Uterus (tissue), 3 donors: ENCODE measurements at regions not wholly inside any gene's neighbourhood (a gene's known extent, or its start where the extent isn't known, plus 50 kb on each side); places are given as distances from the start of the nearest gene placed in this dataset.

Source experiments
- DNase-seq, 2 donors: peaks; one replicate each; pipeline ENCODE4 v3.0.0-alpha.2; 2019 to 2020
- H3K27ac ChIP-seq, 2 donors: fragments of 200-600 bp; sonication (generic); 1 replicate in 1 of 2; 2 replicates in 1 of 2; pipeline ENCODE4 v1.5.1; 2016 to 2018
- H3K27me3 ChIP-seq, 2 donors: fragments of 200-600 bp; sonication (generic); one replicate each; pipeline ENCODE4 v1.5.1; 2018 to 2019; ENCODE audit warnings: control low read depth in 1 of 2
- H3K36me3 ChIP-seq, 2 donors: fragments of 200-600 bp; sonication (generic); one replicate each; pipeline ENCODE4 v1.5.1; 2019; ENCODE audit warnings: control low read depth in 1 of 2
- H3K4me1 ChIP-seq, 2 donors: fragments of 200-600 bp; sonication (generic); one replicate each; pipeline ENCODE4 v1.5.1; 2018 to 2019; ENCODE audit warnings: control low read depth in 1 of 2
- H3K4me3 ChIP-seq, 2 donors: fragments of 200-600 bp; sonication (generic); 1 replicate in 1 of 2; 2 replicates in 1 of 2; pipeline ENCODE4 v1.5.1; 2018 to 2019; ENCODE audit warnings: mild to moderate bottlenecking in 1 of 2
- H3K9me3 ChIP-seq, 2 donors: fragments of 200-600 bp; sonication (generic); one replicate each; pipeline ENCODE4 v1.5.1; 2019; ENCODE audit warnings: control low read depth in 1 of 2
- CTCF ChIP-seq, 4 experiments: fragments of 200-600 bp in 2 of 4; fragments of 450-650 bp in 2 of 4; sonication (generic) in 2 of 4; IDR thresholded peaks; one replicate each; pipeline ENCODE4 v1.5.1; 2016 to 2019; ENCODE audit warnings: antibody characterized with exemption in 4 of 4, mild to moderate bottlenecking in 2 of 4, moderate library complexity in 1 of 4
- POLR2A ChIP-seq, 2 donors: fragments of 450-650 bp; IDR thresholded peaks; one replicate each; pipeline ENCODE4 v1.6.1; 2016; ENCODE audit warnings: antibody characterized with exemption in 2 of 2, mild to moderate bottlenecking in 1 of 2, moderate library complexity in 1 of 2
- intact Hi-C: fragments of 100-400 bp; cut with DNase I; formaldehyde crosslinking; loops from one replicate; pipeline ENCODE4 v1.15.1; 2023; ENCODE audit warnings: low total_unique reads
- donor health status: DM: yes; HTN: yes; CAD: no.

DNA sequence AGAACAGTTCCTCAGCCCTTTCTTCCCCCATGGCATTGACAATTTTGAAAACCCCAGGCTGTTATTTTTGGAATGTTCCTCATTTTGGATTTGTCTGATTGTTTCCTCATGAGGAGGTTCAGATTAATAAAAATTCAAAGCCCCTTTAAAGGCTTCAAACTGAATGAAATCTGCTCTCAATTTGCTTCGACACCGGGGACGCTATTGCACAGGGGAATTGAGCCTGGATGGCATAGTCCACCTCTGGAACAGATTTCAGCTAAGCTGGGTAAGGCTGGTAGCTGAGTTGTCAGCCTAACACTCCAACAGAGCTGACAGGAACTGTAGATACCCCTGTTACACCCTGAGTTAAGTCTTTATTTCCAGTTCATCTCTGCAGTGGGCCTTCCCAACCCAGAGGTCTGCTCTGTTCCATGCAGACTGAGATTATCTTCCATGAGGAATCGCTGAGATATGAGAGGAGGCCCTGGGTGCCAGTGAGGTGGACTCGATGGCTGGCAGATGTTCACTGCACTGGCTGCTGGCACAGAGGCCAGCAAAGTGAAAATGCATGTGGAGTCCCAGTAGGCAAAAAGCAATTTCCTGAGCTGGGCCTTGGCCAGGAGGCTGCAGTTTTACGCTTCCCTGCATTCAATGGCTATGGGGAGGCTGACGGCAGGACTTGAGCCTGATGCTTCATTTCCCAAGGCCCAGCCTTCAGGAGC, 73.3 kb upstream of the PAX1 start:
- no peak for TF ChIP-seq POLR2A (IDR thresholded peaks at IDR 0.05)
- no peak for TF ChIP-seq CTCF (IDR thresholded peaks at IDR 0.05)
- Histone ChIP-seq H3K27ac (no peak overlapping the region), H3K4me3 (no peak overlapping the region), H3K36me3 (no peaks in the 10 kb centered on the region), H3K4me1 (no peaks in the 10 kb centered on the region), H3K9me3 (no peaks in the 10 kb centered on the region), H3K27me3 (no peaks in the 10 kb centered on the region)
- no peak for DNase-seq
- intact Hi-C loops = no loop called here

DNA sequence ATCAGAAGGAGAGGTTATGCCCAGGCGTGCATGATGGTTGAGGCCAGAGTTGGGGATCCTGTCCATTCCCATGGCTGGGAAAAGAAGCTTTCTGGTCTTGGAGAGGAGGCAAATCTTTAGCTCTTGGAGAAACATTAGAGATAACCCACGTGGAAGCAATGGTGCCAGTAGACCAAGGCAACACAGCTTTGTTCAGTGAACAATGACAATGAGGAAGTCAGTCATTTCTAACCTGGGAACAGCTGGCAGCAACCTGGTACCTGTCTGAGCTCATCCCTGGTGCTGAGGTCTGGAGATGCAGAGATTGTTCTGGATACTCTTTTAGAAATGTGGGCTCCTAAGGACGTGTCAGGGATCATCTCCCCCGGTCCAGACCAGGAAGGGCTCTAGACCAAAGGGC, 76.7 kb upstream of the PAX1 start:
- TF ChIP-seq POLR2A (IDR thresholded peaks at IDR 0.05) (no peak), CTCF (IDR thresholded peaks at IDR 0.05) (no peak)
- intact Hi-C loops = no loop called here
- H3K36me3 ChIP-seq = no peaks in the 10 kb centered on the region
- no peak for DNase-seq
- no peak overlapping the region for H3K4me3 ChIP-seq
- H3K4me1 ChIP-seq = no peaks in the 10 kb centered on the region
- no peaks in the 10 kb centered on the region for H3K9me3 ChIP-seq
- no peak overlapping the region for H3K27ac ChIP-seq
- no peaks in the 10 kb centered on the region for H3K27me3 ChIP-seq

- no peak overlapping the region for H3K27ac ChIP-seq
- no peaks in the 10 kb centered on the region for H3K9me3 ChIP-seq
- TF ChIP-seq POLR2A (IDR thresholded peaks at IDR 0.05) = no peak
- TF ChIP-seq CTCF (IDR thresholded peaks at IDR 0.05) = no peak
- DNase-seq = no peak
- no peaks in the 10 kb centered on the region for H3K36me3 ChIP-seq
- H3K4me3 ChIP-seq = no peak overlapping the region
- H3K4me1 ChIP-seq = no peaks in the 10 kb centered on the region
- H3K27me3 ChIP-seq = no peaks in the 10 kb centered on the region
- intact Hi-C loops = no loop called here
These were observed 81.7 kb upstream of the PAX1 start for GRCh38 chr20:21623781-21624094.

DNA sequence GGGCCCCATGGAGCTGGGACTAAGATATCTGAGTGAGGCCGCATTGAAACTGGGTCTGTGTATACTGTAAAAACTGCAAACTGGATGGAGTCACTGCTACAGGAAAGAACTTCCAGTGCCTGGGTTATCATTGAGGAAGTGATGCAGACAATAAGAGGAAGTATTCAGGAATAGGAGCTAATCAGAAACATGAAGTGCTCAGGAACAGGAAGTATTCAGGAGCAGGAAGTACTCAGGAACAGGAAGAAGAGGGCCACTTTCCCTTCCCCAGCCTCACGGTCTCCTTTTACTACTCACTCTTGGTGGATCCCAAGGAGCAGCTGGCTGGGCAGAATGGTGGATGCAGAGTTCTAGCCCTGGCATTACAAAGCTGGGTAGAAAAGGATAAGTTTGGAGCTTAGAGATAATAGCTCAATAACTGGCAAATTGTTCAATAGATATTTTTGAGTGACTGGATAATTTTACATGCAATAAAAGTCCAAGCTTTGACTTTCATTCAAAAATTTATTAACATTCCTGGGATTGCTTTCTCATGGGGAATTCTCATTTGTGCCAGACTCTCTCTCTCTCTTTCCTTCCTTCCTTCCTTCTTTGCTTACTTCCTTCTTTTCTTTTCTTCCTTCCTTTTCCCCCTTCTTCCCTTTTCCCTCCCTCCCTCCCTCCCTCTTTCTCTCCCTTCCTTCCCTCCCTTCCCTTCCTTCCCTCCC, 82.2 kb upstream of the PAX1 start:
- Histone ChIP-seq H3K27me3 (no peaks in the 10 kb centered on the region), H3K27ac (no peak overlapping the region), H3K36me3 (no peaks in the 10 kb centered on the region), H3K9me3 (no peaks in the 10 kb centered on the region), H3K4me3 (no peak overlapping the region), H3K4me1 (no peaks in the 10 kb centered on the region)
- TF ChIP-seq CTCF (IDR thresholded peaks at IDR 0.05) (no peak), POLR2A (IDR thresholded peaks at IDR 0.05) (no peak)
- no peak for DNase-seq
- intact Hi-C loops = no loop called here

DNA sequence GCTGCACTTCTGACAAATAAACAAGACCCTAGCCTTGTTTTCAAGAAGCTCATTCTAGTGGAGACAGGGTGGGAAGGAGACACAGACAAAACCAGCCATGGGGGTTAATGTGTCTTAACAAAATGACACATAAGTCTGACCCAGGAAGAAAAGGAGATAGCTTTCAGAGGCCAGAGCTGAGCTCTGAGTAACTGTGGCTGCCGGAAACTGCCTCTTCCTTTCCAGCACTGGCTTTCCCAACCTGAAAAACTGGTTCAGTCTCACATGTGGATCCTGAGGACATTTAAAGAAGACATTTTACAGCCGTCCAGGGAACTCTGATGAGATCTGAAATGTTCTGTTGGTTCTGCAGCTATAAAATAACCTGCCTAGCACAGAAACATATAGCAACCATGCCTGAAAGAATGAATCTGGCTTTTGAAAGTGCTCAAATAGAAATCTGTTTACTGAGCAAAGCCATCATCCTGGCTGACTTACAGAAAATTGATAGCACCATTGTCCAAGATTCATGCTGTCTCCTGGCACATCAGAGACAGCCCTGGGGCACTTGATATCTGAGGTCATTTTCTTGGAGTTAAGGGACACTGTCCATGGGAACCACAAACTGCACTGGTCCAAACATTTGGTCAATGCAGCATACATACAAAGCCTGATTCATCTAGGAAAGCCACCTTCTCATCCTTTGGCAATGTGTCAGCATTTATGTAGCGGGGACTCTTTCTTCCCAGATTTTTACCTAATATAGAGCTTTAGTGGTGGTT, 83.2 kb upstream of the PAX1 start:
- H3K36me3 ChIP-seq = no peaks in the 10 kb centered on the region
- DNase-seq = no peak
- H3K9me3 ChIP-seq = no peaks in the 10 kb centered on the region
- H3K4me3 ChIP-seq = no peak overlapping the region
- intact Hi-C loops = no loop called here
- H3K27ac ChIP-seq = no peak overlapping the region
- no peaks in the 10 kb centered on the region for H3K4me1 ChIP-seq
- TF ChIP-seq CTCF (IDR thresholded peaks at IDR 0.05) (no peak), POLR2A (IDR thresholded peaks at IDR 0.05) (no peak)
- no peaks in the 10 kb centered on the region for H3K27me3 ChIP-seq
